Nucleus accumbens (tissue), 56 donors: ENCODE measurements at regions not wholly inside any gene's neighbourhood (a gene's known extent, or its start where the extent isn't known, plus 50 kb on each side); places are given as distances from the start of the nearest gene placed in this dataset.

Source experiments
- DNase-seq, 56 donors: peaks; one replicate each; lab custom pipeline; 2025; lab: John Stamatoyannopoulos, UW

- DNase-seq: no peak
These were observed 1288.1 kb upstream of the MAP3K7 start for GRCh38 chr6:91874971-91875370.

GRCh38 chr6:91868539-91869202 is 1281.8 kb upstream of the MAP3K7 start:
- no peak for DNase-seq

- no peak for DNase-seq
These were observed 1279.0 kb upstream of the MAP3K7 start for GRCh38 chr6:91865889-91866288.

GRCh38 chr6:91864911-91865310 is 1278.0 kb upstream of the MAP3K7 start:
- no peak for DNase-seq

GRCh38 chr6:91860541-91861335 is 1273.9 kb upstream of the MAP3K7 start:
- no peak for DNase-seq

- no peak for DNase-seq
These were observed 1265.4 kb upstream of the MAP3K7 start for GRCh38 chr6:91852252-91852651.

GRCh38 chr6:91834813-91835212 is 1247.9 kb upstream of the MAP3K7 start:
- no peak for DNase-seq

GRCh38 chr6:91827151-91827550 is 1240.3 kb upstream of the MAP3K7 start:
- no peak for DNase-seq

GRCh38 chr6:91826128-91826527 is 1239.3 kb upstream of the MAP3K7 start:
- DNase-seq: no peak

GRCh38 chr6:91824331-91824730 is 1237.5 kb upstream of the MAP3K7 start:
- no peak for DNase-seq

- DNase-seq: no peak
These were observed 1235.7 kb upstream of the MAP3K7 start for GRCh38 chr6:91822581-91822980.

GRCh38 chr6:91816335-91816734 is 1229.5 kb upstream of the MAP3K7 start:
- DNase-seq: no peak

- no peak for DNase-seq
These were observed 1226.8 kb upstream of the MAP3K7 start for GRCh38 chr6:91813641-91814040.

- no peak for DNase-seq
These were observed 1225.9 kb upstream of the MAP3K7 start for GRCh38 chr6:91812596-91813274.

GRCh38 chr6:91804981-91805380 is 1218.1 kb upstream of the MAP3K7 start:
- DNase-seq: no peak

GRCh38 chr6:91802431-91802830 is 1215.6 kb upstream of the MAP3K7 start:
- DNase-seq: no peak

GRCh38 chr6:91796603-91797002 is 1209.7 kb upstream of the MAP3K7 start:
- DNase-seq: no peak

GRCh38 chr6:91788501-91788900 is 1201.6 kb upstream of the MAP3K7 start:
- no peak for DNase-seq

GRCh38 chr6:91786474-91787184 is 1199.8 kb upstream of the MAP3K7 start:
- no peak for DNase-seq

- DNase-seq: no peak
These were observed 1195.9 kb upstream of the MAP3K7 start for GRCh38 chr6:91782802-91783201.

GRCh38 chr6:91781946-91782345 is 1195.1 kb upstream of the MAP3K7 start:
- peak in 36 of 56 donors; percentile 0 to 46 (median 10) for DNase-seq
